ENCODE measurements at regions not wholly inside any gene's neighbourhood (a gene's known extent, or its start where the extent isn't known, plus 50 kb on each side); places are given as distances from the start of the nearest gene placed in this dataset.

DNA sequence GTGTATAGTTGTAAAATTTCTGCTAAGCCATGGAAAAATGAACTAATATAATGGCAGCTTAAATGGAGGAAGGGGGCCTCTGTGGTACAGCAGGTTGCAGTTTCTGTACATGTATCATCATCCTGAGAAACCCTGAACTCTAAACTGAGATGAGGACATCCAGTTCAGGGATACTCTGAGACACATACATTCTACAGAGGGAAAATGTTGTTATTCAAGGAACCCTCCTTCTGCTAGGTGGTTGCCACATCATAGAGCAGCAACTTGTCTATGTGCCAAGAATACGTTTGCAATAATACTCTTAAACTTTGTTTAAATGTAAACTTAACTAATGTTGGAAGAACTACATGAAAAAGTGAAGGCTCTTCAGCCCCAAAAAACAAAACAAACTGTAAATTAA lies 1310.8 kb upstream of the WWC1 start:
- Histone ChIP-seq H3K27me3 (ENCODE audit: control insufficient read depth in 2 of 2, insufficient read depth in 2 of 2, low read length in 2 of 2) (peaks cover 0 to 2% of the 10 kb centered on the region in 2 experiments), H3K9ac (replicated peaks; ENCODE audit: extremely low read depth, insufficient read depth, low read length) (no peak overlapping the region), H4K20me1 (replicated peaks; ENCODE audit: control insufficient read depth, extremely low read depth, insufficient read depth, low read length) (no peaks in the 10 kb centered on the region), H3K4me1 (ENCODE audit: control insufficient read depth, extremely low read depth, insufficient read depth, low read length) (no peaks in the 10 kb centered on the region), H3K79me2 (ENCODE audit: control insufficient read depth, insufficient read depth, low read length) (no peaks in the 10 kb centered on the region), H3K4me3 (replicated peaks in 1 of 3; ENCODE audit: insufficient read depth in 1 of 3, low read depth in 1 of 3, low read length in 3 of 3) (no peak overlapping the region), H3K9me1 (replicated peaks; ENCODE audit: control insufficient read depth, extremely low read depth, insufficient read depth, low read length) (no peaks in the 10 kb centered on the region), H3K9me3 (replicated peaks; ENCODE audit: control insufficient read depth, insufficient read depth, low read length) (no peaks in the 10 kb centered on the region), H3K4me2 (ENCODE audit: insufficient read depth, low read length) (no peak overlapping the region), H3K27ac (ENCODE audit: insufficient read depth, low read depth, low read length) (no peak overlapping the region), H2AFZ (ENCODE audit: low read depth, low read length) (no peak overlapping the region), H3K36me3 (ENCODE audit: control insufficient read depth in 2 of 2, extremely low read depth in 1 of 2, insufficient read depth in 2 of 2, low read length in 2 of 2) (no peaks in the 10 kb centered on the region)
- no peak for FAIRE-seq
- intact Hi-C loops (cut with micrococcal nuclease) = no loop called here
- CTCF ChIA-PET = no interaction called here
- no TSS peak for BruUV-seq (replicated peaks)
- POLR2A ChIA-PET = no interaction called here
- dilution Hi-C loops (cut with MboI; ENCODE audit: extremely low pct_ligation_motif_present, low sequenced_read_pairs) = no loop called here
- no peak for DNase-seq (ENCODE audit: low read depth, low spot score)
- no peak for TF ChIP-seq POLR2A (IDR thresholded peaks at IDR 0.05; ENCODE audit: low read depth, low read length)
- no peak for TF ChIP-seq GATA2 (IDR thresholded peaks at IDR 0.05; ENCODE audit: insufficient read depth, insufficient read length, low read depth, low read length)
- TF ChIP-seq, protein P1, sequence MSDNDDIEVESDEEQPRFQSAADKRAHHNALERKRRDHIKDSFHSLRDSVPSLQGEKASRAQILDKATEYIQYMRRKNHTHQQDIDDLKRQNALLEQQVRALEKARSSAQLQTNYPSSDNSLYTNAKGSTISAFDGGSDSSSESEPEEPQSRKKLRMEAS (IDR thresholded peaks at IDR 0.05; ENCODE audit: insufficient read depth, insufficient read length) = no peak
- no peak for TF ChIP-seq MYC (IDR thresholded peaks at IDR 0.05; ENCODE audit: low read depth, low read length)
- no peak for TF ChIP-seq FOS (IDR thresholded peaks at IDR 0.05; ENCODE audit: borderline replicate concordance, insufficient read depth, low read length)
- TF ChIP-seq, protein P2, sequence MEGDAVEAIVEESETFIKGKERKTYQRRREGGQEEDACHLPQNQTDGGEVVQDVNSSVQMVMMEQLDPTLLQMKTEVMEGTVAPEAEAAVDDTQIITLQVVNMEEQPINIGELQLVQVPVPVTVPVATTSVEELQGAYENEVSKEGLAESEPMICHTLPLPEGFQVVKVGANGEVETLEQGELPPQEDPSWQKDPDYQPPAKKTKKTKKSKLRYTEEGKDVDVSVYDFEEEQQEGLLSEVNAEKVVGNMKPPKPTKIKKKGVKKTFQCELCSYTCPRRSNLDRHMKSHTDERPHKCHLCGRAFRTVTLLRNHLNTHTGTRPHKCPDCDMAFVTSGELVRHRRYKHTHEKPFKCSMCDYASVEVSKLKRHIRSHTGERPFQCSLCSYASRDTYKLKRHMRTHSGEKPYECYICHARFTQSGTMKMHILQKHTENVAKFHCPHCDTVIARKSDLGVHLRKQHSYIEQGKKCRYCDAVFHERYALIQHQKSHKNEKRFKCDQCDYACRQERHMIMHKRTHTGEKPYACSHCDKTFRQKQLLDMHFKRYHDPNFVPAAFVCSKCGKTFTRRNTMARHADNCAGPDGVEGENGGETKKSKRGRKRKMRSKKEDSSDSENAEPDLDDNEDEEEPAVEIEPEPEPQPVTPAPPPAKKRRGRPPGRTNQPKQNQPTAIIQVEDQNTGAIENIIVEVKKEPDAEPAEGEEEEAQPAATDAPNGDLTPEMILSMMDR (IDR thresholded peaks at IDR 0.05; ENCODE audit: extremely low read depth in 1 of 2, insufficient read depth in 1 of 2, low read depth in 1 of 2, low read length in 2 of 2) = no peak
- no peak for TF ChIP-seq POLR2AphosphoS5 (IDR thresholded peaks at IDR 0.05; ENCODE audit: insufficient read depth, low read depth, low read length)
- TF ChIP-seq JUN (IDR thresholded peaks at IDR 0.05; ENCODE audit: borderline replicate concordance, insufficient read depth, insufficient read length, low read depth) = no peak
- TF ChIP-seq EZH2 (IDR thresholded peaks at IDR 0.05; ENCODE audit: borderline replicate concordance, low read depth, low read length, severe bottlenecking) = no peak

Measured in endothelial cell of umbilical vein (primary cell).